ENCODE measurements at regions not wholly inside any gene's neighbourhood (a gene's known extent, or its start where the extent isn't known, plus 50 kb on each side); places are given as distances from the start of the nearest gene placed in this dataset.
"Not testable (repeated sequence)": the region's sequence is repeated elsewhere in the genome, so short reads cannot be mapped to it uniquely, and the experiment has no call there.

DNA sequence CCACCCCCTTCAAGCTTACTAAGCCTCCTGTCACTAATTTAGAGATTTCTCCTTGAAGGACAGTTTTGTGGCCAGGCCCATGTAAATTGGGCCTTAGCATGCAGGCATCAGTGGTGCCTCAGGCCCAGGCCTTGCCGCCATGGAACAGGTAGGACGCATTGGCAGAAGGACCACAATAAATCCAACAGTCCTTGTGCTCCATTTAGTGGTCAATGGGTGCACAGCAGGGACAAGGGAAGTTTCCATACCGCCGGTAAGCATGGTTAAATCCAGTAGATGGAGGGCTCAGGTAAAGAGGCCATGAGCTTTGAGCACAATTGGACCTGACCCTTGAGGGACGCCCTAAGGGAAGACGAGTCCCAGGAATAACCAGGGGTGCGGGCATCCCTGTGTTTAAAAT, 97.3 kb downstream of the UGT2B28 start:
- H3K27me3 ChIP-seq: no peaks in the 10 kb centered on the region
- H3K4me3 ChIP-seq: no peak overlapping the region
- no peak for TF ChIP-seq CTCF (IDR thresholded peaks at IDR 0.05)
- no peaks in the 10 kb centered on the region for H3K36me3 ChIP-seq
- H3K9me3 ChIP-seq: no peaks in the 10 kb centered on the region
- H3K27ac ChIP-seq: no peak overlapping the region
- H3K4me1 ChIP-seq: no peaks in the 10 kb centered on the region
- ATAC-seq (no peak), DNase-seq (peak in 1 of 4 donors; percentile 33)
- intact Hi-C loops (cut with DNase I): no loop called here

- intact Hi-C loops (cut with DNase I): no loop called here
- ATAC-seq (no peak), DNase-seq (no peak)
- H3K9me3 ChIP-seq: no peaks in the 10 kb centered on the region
- no peaks in the 10 kb centered on the region for H3K36me3 ChIP-seq
- no peaks in the 10 kb centered on the region for H3K4me1 ChIP-seq
- no peak overlapping the region for H3K27ac ChIP-seq
- no peaks in the 10 kb centered on the region for H3K27me3 ChIP-seq
- no peak overlapping the region for H3K4me3 ChIP-seq
- TF ChIP-seq CTCF (IDR thresholded peaks at IDR 0.05): no peak
Measured at GRCh38 chr4:69383281-69383680, 103.0 kb downstream of the UGT2B28 start.

DNA sequence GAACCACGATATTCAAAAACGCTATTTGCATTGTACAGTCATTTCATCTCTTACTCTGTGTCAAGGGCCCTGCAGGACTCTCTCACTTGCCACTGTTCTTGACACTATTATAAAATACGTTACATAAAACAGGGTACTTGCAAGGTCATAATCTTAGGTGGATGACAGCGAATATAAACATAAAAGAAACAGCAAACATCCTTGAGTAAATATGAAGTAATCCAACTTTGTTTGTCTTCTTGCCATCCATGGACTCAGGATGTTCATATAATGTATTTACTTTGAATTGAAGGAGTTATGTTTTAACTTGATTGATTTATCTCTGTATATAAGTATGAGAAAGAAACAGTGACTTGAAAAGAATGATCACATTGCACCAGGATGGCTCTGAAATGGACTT, 106.6 kb downstream of the UGT2B4 start:
- H3K27ac ChIP-seq: not testable (repeated sequence)

DNA sequence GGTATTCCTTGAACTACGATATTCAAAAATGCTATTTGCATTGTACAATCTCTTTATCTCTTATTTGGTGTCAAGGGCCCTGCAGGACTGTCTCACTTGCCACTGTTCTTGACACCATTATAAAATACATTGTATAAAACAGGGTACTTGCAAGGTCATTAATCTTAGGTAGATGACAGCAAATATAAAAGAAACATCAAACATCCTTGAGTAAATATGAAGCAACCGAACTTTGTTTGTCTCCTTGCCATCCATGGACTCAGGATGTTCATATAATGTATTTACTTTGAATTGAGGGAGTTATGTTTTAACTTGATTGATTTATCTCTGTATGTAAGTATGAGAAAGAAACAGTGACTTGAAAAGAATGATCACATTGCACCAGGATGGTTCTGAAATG, 87.3 kb downstream of the UGT2B4 start:
- no peak for ATAC-seq

More for the DNA sequence above, 106.6 kb downstream of the UGT2B4 start:
- H3K9me3 ChIP-seq; DNase-seq; ATAC-seq; H3K27me3 ChIP-seq; H3K4me1 ChIP-seq; intact Hi-C loops (cut with DNase I); H3K4me3 ChIP-seq; H3K36me3 ChIP-seq: not testable (repeated sequence)

GRCh38 chr4:69411981-69412380, 83.7 kb downstream of the UGT2B4 start:
- ATAC-seq; H3K4me3 ChIP-seq; DNase-seq; H3K36me3 ChIP-seq; H3K9me3 ChIP-seq; H3K27me3 ChIP-seq; H3K4me1 ChIP-seq; intact Hi-C loops (cut with DNase I); H3K27ac ChIP-seq: not testable (repeated sequence)

More for the DNA sequence above, 87.3 kb downstream of the UGT2B4 start:
- no peaks in the 10 kb centered on the region for H3K4me1 ChIP-seq
- no peaks in the 10 kb centered on the region for H3K9me3 ChIP-seq
- intact Hi-C loops (cut with DNase I): no loop called here
- DNase-seq: no peak
- no peaks in the 10 kb centered on the region for H3K36me3 ChIP-seq
- H3K4me3 ChIP-seq: no peak overlapping the region
- no peaks in the 10 kb centered on the region for H3K27me3 ChIP-seq
- H3K27ac ChIP-seq: no peak overlapping the region
- TF ChIP-seq CTCF (IDR thresholded peaks at IDR 0.05): no peak

DNA sequence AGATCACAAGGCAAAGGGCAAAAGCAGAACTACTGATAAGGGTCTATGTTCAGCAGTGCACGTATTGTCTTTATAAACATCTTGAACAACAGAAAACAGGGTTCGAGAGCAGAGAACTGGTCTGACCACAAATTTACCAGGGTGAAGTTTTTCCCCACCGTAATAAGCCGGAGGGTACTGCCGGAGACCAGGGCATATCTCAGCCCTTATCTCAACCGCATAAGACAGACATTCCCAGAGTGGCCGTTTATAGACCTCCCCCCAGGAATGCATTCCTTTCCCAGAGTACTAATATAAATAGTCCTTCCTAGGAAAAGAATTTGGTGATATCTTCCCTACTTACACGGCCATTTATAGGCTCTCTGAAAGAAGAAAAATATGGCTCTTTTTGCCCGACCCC, 71.0 kb downstream of the UGT2B4 start:
- H3K4me1 ChIP-seq; H3K9me3 ChIP-seq; ATAC-seq; H3K4me3 ChIP-seq; H3K27me3 ChIP-seq; H3K27ac ChIP-seq; DNase-seq; H3K36me3 ChIP-seq; intact Hi-C loops (cut with DNase I): not testable (repeated sequence)

All from left lung (tissue), 4 donors.